Memory B cell (primary cell): ENCODE measurements at regions not wholly inside any gene's neighbourhood (a gene's known extent, or its start where the extent isn't known, plus 50 kb on each side); places are given as distances from the start of the nearest gene placed in this dataset.

Experiments used
- ATAC-seq: fragments of 150-1000 bp; cut with Tn5 transposase; 2 replicates; pipeline ENCODE4 v1.10.0; 2021; ENCODE audit warnings: low read depth, mild to moderate bottlenecking, moderate library complexity
- DNase-seq, 2 donors: peaks; one replicate each; pipeline ENCODE4 v3.0.0; 2022; ENCODE audit warnings: low spot score in 2 of 2
- H3K27ac Mint-ChIP-seq: one replicate; pipeline ENCODE4 v1.8.0; 2022; ENCODE audit warnings: mild to moderate bottlenecking, moderate library complexity, mixed read lengths
- H3K27me3 Mint-ChIP-seq: one replicate; pipeline ENCODE4 v1.8.0; 2022; ENCODE audit warnings: mixed read lengths
- H3K36me3 Mint-ChIP-seq: one replicate; pipeline ENCODE4 v1.8.0; 2022; ENCODE audit warnings: mild to moderate bottlenecking, mixed read lengths
- H3K4me1 Mint-ChIP-seq: one replicate; pipeline ENCODE4 v1.8.0; 2022; ENCODE audit warnings: mixed read lengths
- H3K4me3 Mint-ChIP-seq: one replicate; pipeline ENCODE4 v1.8.0; 2022; ENCODE audit warnings: mild to moderate bottlenecking, moderate library complexity, mixed read lengths
- H3K9me3 Mint-ChIP-seq: one replicate; pipeline ENCODE4 v1.8.0; 2022; ENCODE audit warnings: mixed read lengths

GRCh38 chr15:47442371-47442770, 274.9 kb upstream of the SEMA6D start:
- Mint-ChIP-seq H3K9me3 (peaks cover 4% of the 10 kb centered on the region), H3K27ac (no peak overlapping the region), H3K4me3 (no peak overlapping the region), H3K36me3 (no peaks in the 10 kb centered on the region), H3K27me3 (no peaks in the 10 kb centered on the region), H3K4me1 (no peaks in the 10 kb centered on the region)
- ATAC-seq (no peak), DNase-seq (no peak)

DNA sequence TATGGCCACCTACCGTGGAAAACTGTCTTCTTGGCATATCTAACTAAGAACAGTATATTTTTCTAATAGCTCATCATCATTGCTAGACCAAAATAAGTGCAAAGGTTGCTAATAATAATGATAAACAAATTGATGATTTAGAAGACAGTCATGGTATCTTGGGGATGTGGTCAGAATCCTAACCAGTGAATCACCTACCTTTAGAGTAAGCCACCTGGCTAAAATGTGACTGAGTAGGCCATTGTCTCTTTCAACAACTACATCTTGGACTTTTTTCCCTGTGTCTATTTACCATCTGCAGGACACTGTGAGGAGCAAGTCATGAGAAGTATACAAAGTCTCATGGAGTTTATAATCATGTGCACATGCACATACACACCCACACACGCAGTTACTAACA, 273.5 kb upstream of the SEMA6D start:
- ATAC-seq, result no peak
- no peaks in the 10 kb centered on the region for H3K27me3 Mint-ChIP-seq
- no peaks in the 10 kb centered on the region for H3K36me3 Mint-ChIP-seq
- H3K4me3 Mint-ChIP-seq, result no peak overlapping the region
- peaks cover 4% of the 10 kb centered on the region for H3K9me3 Mint-ChIP-seq
- H3K4me1 Mint-ChIP-seq, result no peaks in the 10 kb centered on the region
- DNase-seq, result no peak
- H3K27ac Mint-ChIP-seq, result no peak overlapping the region

DNA sequence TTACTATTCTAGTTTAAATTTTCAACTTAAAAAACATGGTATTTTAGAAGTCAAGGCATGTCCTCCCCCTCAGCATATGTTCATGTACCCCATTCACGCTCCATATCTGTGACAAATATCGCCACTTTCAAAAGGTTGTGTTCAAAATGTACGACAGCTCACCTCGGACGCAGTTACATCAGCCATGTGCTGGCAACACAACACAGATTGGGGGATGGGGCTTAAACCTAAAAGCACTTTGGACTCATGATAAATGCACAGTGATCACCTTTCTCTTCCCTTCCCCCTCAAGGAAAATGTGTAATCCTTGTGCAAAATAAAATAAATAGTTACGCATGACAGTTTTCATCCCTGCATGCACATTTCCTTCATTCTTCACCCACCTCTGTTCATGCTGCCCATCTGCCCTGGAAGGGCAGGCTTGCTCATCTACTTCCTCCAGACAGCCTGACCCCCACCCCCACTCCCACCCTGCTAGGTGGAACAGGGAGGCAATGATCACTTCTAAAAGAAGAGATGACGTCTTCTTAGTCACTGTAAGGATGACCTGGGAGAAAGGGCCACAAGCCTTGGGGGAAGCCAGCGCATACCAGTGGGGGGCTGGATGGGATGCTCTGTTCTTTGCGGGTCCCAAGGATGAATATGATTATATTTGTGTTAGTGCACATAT, 271.4 kb upstream of the SEMA6D start:
- H3K4me3 Mint-ChIP-seq, result no peak overlapping the region

GRCh38 chr15:47460795-47461573, 256.3 kb upstream of the SEMA6D start:
- peaks cover 6% of the 10 kb centered on the region for H3K4me1 Mint-ChIP-seq
- ATAC-seq (no peak), DNase-seq (no peak)
- H3K27ac Mint-ChIP-seq, result no peak overlapping the region
- peaks cover 6% of the 10 kb centered on the region for H3K9me3 Mint-ChIP-seq
- no peaks in the 10 kb centered on the region for H3K36me3 Mint-ChIP-seq
- H3K27me3 Mint-ChIP-seq, result no peaks in the 10 kb centered on the region
- H3K4me3 Mint-ChIP-seq, result no peak overlapping the region

More for the DNA sequence above, 271.4 kb upstream of the SEMA6D start:
- no peak overlapping the region for H3K27ac Mint-ChIP-seq
- H3K36me3 Mint-ChIP-seq, result no peaks in the 10 kb centered on the region
- H3K9me3 Mint-ChIP-seq, result no peaks in the 10 kb centered on the region
- DNase-seq, result no peak
- H3K4me1 Mint-ChIP-seq, result no peaks in the 10 kb centered on the region
- H3K27me3 Mint-ChIP-seq, result peaks cover 2% of the 10 kb centered on the region
- no peak for ATAC-seq

- H3K9me3 Mint-ChIP-seq, result peaks cover 6% of the 10 kb centered on the region
- H3K27me3 Mint-ChIP-seq, result no peaks in the 10 kb centered on the region
- H3K27ac Mint-ChIP-seq, result no peak overlapping the region
- no peak overlapping the region for H3K4me3 Mint-ChIP-seq
- ATAC-seq (no peak), DNase-seq (no peak)
- H3K36me3 Mint-ChIP-seq, result no peaks in the 10 kb centered on the region
- peaks cover 6% of the 10 kb centered on the region for H3K4me1 Mint-ChIP-seq
Measured at GRCh38 chr15:47461652-47462141, 255.6 kb upstream of the SEMA6D start.

GRCh38 chr15:47466357-47466756, 250.9 kb upstream of the SEMA6D start:
- Mint-ChIP-seq H3K9me3 (peaks cover 2% of the 10 kb centered on the region), H3K36me3 (no peaks in the 10 kb centered on the region), H3K27me3 (no peaks in the 10 kb centered on the region), H3K27ac (no peak overlapping the region), H3K4me1 (no peaks in the 10 kb centered on the region), H3K4me3 (no peak overlapping the region)
- DNase-seq, result no peak
- ATAC-seq, result no peak

DNA sequence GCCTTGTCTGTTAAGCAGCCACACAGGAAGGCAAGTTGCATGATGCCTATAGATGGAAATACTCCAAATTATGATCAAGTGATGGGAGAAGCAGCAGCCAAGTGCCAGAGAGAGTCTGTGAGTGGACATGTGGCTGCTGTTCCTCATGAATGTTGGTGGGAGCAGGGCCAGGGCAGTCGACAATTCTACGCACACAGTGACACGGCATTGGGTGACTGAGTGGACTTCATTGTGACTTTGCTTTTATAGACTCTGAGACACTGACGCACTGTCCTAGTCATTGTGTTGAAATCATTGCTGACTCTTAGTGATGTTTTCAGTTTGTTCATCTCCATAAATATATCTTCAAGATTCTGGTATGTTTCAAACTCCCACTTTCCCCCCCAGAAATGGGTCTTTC, 246.3 kb upstream of the SEMA6D start:
- Mint-ChIP-seq H3K4me3 (no peak overlapping the region), H3K4me1 (no peaks in the 10 kb centered on the region), H3K36me3 (no peaks in the 10 kb centered on the region), H3K27me3 (no peaks in the 10 kb centered on the region), H3K27ac (no peak overlapping the region), H3K9me3 (no peaks in the 10 kb centered on the region)
- DNase-seq (no peak), ATAC-seq (no peak)

- no peak for ATAC-seq
- H3K9me3 Mint-ChIP-seq, result no peaks in the 10 kb centered on the region
Measured at GRCh38 chr15:47473106-47473725, 244.1 kb upstream of the SEMA6D start.

GRCh38 chr15:47473832-47474231, 243.5 kb upstream of the SEMA6D start:
- H3K9me3 Mint-ChIP-seq, result no peaks in the 10 kb centered on the region
- no peak overlapping the region for H3K4me3 Mint-ChIP-seq
- no peak for DNase-seq
- no peak for ATAC-seq
- no peaks in the 10 kb centered on the region for H3K36me3 Mint-ChIP-seq
- no peak overlapping the region for H3K27ac Mint-ChIP-seq
- H3K4me1 Mint-ChIP-seq, result no peaks in the 10 kb centered on the region
- no peaks in the 10 kb centered on the region for H3K27me3 Mint-ChIP-seq

More at GRCh38 chr15:47473106-47473725, 244.1 kb upstream of the SEMA6D start:
- Mint-ChIP-seq H3K36me3 (no peaks in the 10 kb centered on the region), H3K27me3 (no peaks in the 10 kb centered on the region), H3K27ac (no peak overlapping the region), H3K4me1 (no peaks in the 10 kb centered on the region), H3K4me3 (no peak overlapping the region)
- DNase-seq, result no peak

DNA sequence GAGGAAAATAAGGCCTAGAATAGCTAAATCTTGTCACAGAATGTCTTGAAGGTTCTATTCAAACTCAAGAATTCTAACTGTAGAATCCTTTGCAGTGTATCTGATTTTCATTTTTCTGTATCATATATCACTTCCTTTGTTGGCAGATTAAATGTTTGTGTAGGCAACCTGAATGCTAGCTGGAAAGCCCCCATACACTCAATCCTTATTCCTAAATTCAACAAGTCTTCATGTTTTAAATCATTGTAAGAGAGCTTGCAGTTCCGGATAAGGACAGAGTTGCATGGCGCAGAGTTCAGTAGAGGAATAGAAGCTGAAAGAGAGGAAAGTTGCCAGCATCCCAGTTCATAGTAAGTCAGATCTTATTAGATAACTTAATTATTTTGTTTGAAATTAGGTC, 242.0 kb upstream of the SEMA6D start:
- no peak overlapping the region for H3K27ac Mint-ChIP-seq
- no peaks in the 10 kb centered on the region for H3K27me3 Mint-ChIP-seq
- no peak for ATAC-seq
- H3K36me3 Mint-ChIP-seq, result no peaks in the 10 kb centered on the region
- DNase-seq, result no peak
- no peaks in the 10 kb centered on the region for H3K4me1 Mint-ChIP-seq
- no peaks in the 10 kb centered on the region for H3K9me3 Mint-ChIP-seq
- no peak overlapping the region for H3K4me3 Mint-ChIP-seq

DNA sequence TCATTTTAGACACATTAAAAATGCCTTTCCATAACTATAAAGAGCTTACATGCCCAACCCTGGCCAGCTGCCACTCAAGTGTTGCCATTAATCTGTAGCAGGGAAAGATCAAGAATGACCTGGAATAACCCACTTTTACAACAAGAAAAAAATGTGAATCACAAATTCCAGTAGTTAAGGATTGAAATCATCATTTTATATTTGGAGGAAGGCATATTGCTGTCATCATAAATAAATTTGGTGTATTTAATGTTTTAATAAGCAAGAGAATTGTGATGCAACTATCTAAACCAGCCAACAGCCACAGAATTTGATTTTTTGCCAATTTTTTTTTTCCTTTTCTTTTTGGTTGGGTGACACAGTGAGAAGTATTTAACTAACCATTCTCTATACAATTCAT, 240.0 kb upstream of the SEMA6D start:
- ATAC-seq, result no peak
- Mint-ChIP-seq H3K27me3 (peaks cover 1% of the 10 kb centered on the region), H3K4me1 (no peaks in the 10 kb centered on the region), H3K27ac (no peak overlapping the region), H3K9me3 (no peaks in the 10 kb centered on the region), H3K4me3 (no peak overlapping the region), H3K36me3 (no peaks in the 10 kb centered on the region)
- DNase-seq, result no peak

GRCh38 chr15:47484059-47484458, 233.2 kb upstream of the SEMA6D start:
- ATAC-seq (no peak), DNase-seq (no peak)
- no peak overlapping the region for H3K27ac Mint-ChIP-seq
- no peaks in the 10 kb centered on the region for H3K9me3 Mint-ChIP-seq
- H3K27me3 Mint-ChIP-seq, result peaks cover 3% of the 10 kb centered on the region
- H3K36me3 Mint-ChIP-seq, result no peaks in the 10 kb centered on the region
- no peaks in the 10 kb centered on the region for H3K4me1 Mint-ChIP-seq
- no peak overlapping the region for H3K4me3 Mint-ChIP-seq

GRCh38 chr15:47484997-47485396, 232.3 kb upstream of the SEMA6D start:
- no peak for DNase-seq
- Mint-ChIP-seq H3K27me3 (peaks cover 3% of the 10 kb centered on the region), H3K9me3 (no peaks in the 10 kb centered on the region)

DNA sequence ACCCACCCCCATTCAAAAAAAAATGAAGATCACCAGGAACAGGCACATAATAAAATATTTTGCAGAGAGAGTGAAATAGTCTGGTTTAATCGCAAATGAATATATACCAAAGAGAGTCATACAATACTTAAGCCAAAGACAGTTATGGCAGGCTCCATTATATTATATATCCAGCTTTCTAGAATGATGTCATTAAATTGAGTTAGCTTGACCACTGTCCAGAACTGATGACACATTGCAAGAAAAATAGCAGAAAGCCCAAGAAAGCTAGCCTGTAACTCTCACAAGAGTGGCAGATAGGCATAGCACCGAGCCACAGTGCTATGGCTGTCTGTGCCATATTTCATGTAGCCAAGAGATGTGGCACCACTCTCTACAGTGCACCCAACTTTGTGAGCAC, 231.9 kb upstream of the SEMA6D start:
- Mint-ChIP-seq H3K4me1 (no peaks in the 10 kb centered on the region), H3K36me3 (no peaks in the 10 kb centered on the region), H3K27ac (no peak overlapping the region), H3K27me3 (peaks cover 3% of the 10 kb centered on the region), H3K9me3 (no peaks in the 10 kb centered on the region), H3K4me3 (no peak overlapping the region)
- no peak for DNase-seq
- no peak for ATAC-seq

More at GRCh38 chr15:47484997-47485396, 232.3 kb upstream of the SEMA6D start:
- Mint-ChIP-seq H3K36me3 (no peaks in the 10 kb centered on the region), H3K4me1 (no peaks in the 10 kb centered on the region), H3K27ac (no peak overlapping the region), H3K4me3 (no peak overlapping the region)
- no peak for ATAC-seq
